Memory B cell (primary cell): ENCODE measurements at regions not wholly inside any gene's neighbourhood (a gene's known extent, or its start where the extent isn't known, plus 50 kb on each side); places are given as distances from the start of the nearest gene placed in this dataset.

Experiments used
- ATAC-seq: fragments of 150-1000 bp; cut with Tn5 transposase; 2 replicates; pipeline ENCODE4 v1.10.0; 2021; ENCODE audit warnings: low read depth, mild to moderate bottlenecking, moderate library complexity
- DNase-seq, 2 donors: peaks; one replicate each; pipeline ENCODE4 v3.0.0; 2022; ENCODE audit warnings: low spot score in 2 of 2
- H3K27ac Mint-ChIP-seq: one replicate; pipeline ENCODE4 v1.8.0; 2022; ENCODE audit warnings: mild to moderate bottlenecking, moderate library complexity, mixed read lengths
- H3K27me3 Mint-ChIP-seq: one replicate; pipeline ENCODE4 v1.8.0; 2022; ENCODE audit warnings: mixed read lengths
- H3K36me3 Mint-ChIP-seq: one replicate; pipeline ENCODE4 v1.8.0; 2022; ENCODE audit warnings: mild to moderate bottlenecking, mixed read lengths
- H3K4me1 Mint-ChIP-seq: one replicate; pipeline ENCODE4 v1.8.0; 2022; ENCODE audit warnings: mixed read lengths
- H3K4me3 Mint-ChIP-seq: one replicate; pipeline ENCODE4 v1.8.0; 2022; ENCODE audit warnings: mild to moderate bottlenecking, moderate library complexity, mixed read lengths
- H3K9me3 Mint-ChIP-seq: one replicate; pipeline ENCODE4 v1.8.0; 2022; ENCODE audit warnings: mixed read lengths

GRCh38 chr7:30212701-30213111 lies 71.7 kb upstream of the ZNRF2 start:
- Mint-ChIP-seq H3K36me3 (peaks cover 2% of the 10 kb centered on the region), H3K4me1 (peaks cover 9% of the 10 kb centered on the region), H3K4me3 (no peak overlapping the region), H3K27ac (no peak overlapping the region), H3K27me3 (no peaks in the 10 kb centered on the region), H3K9me3 (peaks cover 1% of the 10 kb centered on the region)
- ATAC-seq (no peak), DNase-seq (no peak)

DNA sequence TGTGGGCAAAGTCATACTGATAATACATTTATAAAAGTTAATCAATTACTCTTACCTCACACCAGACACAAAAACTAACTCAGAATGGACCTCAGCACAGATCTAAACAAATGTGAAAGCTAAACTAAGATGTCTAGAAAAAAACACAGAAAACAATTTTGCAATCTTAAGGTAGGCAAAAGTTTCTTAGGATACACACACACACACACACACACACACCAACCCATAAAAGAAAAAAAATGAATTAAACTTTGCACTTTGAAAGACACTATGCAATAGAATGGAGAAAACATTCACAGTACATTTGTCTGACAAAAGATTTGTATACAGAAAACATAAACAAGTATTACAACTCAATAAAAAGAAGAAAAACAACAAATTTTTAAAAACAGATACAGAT lies 70.8 kb upstream of the ZNRF2 start:
- H3K36me3 Mint-ChIP-seq, result peaks cover 2% of the 10 kb centered on the region
- no peak overlapping the region for H3K27ac Mint-ChIP-seq
- H3K4me3 Mint-ChIP-seq, result no peak overlapping the region
- ATAC-seq (no peak), DNase-seq (no peak)
- H3K4me1 Mint-ChIP-seq, result peaks cover 9% of the 10 kb centered on the region
- H3K9me3 Mint-ChIP-seq, result peaks cover 1% of the 10 kb centered on the region
- no peaks in the 10 kb centered on the region for H3K27me3 Mint-ChIP-seq

DNA sequence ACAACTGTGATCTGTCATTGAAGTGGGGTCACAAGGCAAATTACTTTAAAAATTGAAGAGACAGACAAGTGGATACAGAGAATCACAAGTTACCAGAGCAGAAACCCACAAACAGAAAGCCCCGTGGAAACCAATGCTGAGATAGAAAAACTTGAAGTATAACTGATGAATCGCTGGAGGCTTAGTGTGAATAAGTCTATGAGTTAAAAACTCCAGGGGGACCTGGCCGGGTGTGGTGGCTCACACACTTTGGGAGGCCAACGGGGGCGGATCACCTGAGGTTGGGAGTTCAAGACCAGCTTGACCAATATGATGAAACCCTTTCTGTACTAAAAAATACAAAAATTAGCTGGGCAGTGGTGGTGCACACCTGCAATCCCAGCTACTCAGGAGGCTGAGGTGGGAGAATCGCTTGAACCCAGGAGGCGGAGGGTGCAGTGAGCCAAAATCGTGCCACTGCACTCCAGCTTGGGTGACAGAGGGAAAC lies 69.7 kb upstream of the ZNRF2 start:
- Mint-ChIP-seq H3K9me3 (peaks cover 1% of the 10 kb centered on the region), H3K4me1 (peaks cover 9% of the 10 kb centered on the region), H3K36me3 (peaks cover 2% of the 10 kb centered on the region), H3K4me3 (no peak overlapping the region), H3K27ac (no peak overlapping the region), H3K27me3 (no peaks in the 10 kb centered on the region)
- DNase-seq (no peak), ATAC-seq (peak; percentile 64)

- DNase-seq (no peak), ATAC-seq (no peak)
- peaks cover 2% of the 10 kb centered on the region for H3K9me3 Mint-ChIP-seq
- H3K4me1 Mint-ChIP-seq, result peaks cover 18% of the 10 kb centered on the region
- H3K27me3 Mint-ChIP-seq, result no peaks in the 10 kb centered on the region
- H3K36me3 Mint-ChIP-seq, result peaks cover 4% of the 10 kb centered on the region
- H3K4me3 Mint-ChIP-seq, result no peak overlapping the region
- no peak overlapping the region for H3K27ac Mint-ChIP-seq
These were observed 62.6 kb upstream of the ZNRF2 start for GRCh38 chr7:30221764-30222163.

GRCh38 chr7:30222515-30223215 lies 61.7 kb upstream of the ZNRF2 start:
- ATAC-seq, result no peak
- H3K36me3 Mint-ChIP-seq, result peaks cover 4% of the 10 kb centered on the region
- H3K9me3 Mint-ChIP-seq, result peaks cover 2% of the 10 kb centered on the region
- no peak overlapping the region for H3K27ac Mint-ChIP-seq
- peaks cover 21% of the 10 kb centered on the region for H3K4me1 Mint-ChIP-seq
- H3K27me3 Mint-ChIP-seq, result no peaks in the 10 kb centered on the region
- H3K4me3 Mint-ChIP-seq, result no peak overlapping the region
- DNase-seq, result no peak

DNA sequence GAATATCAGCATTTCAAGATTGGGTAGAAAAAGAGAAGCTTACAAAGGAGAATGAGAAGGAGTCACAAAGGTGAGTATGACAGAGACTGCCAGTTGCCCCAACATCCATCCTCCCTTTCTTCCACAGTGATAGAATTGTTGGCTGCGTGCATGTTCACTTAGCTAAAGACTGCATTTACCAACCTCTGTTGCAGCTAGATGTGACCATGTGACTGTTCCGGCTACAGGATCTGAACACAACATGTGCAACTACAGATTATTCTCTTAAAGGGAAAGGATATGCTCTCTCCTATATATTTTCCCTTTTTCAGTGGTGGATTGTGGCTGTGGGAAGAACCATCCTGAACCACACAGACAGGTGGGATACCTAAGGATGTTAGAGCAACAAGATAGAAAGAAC lies 60.5 kb upstream of the ZNRF2 start:
- Mint-ChIP-seq H3K27ac (no peak overlapping the region), H3K27me3 (no peaks in the 10 kb centered on the region), H3K36me3 (peaks cover 4% of the 10 kb centered on the region), H3K4me1 (peaks cover 21% of the 10 kb centered on the region), H3K4me3 (no peak overlapping the region), H3K9me3 (peaks cover 2% of the 10 kb centered on the region)
- no peak for ATAC-seq
- no peak for DNase-seq

- Mint-ChIP-seq H3K4me3 (no peak overlapping the region), H3K27me3 (no peaks in the 10 kb centered on the region), H3K36me3 (peaks cover 4% of the 10 kb centered on the region), H3K27ac (peak overlapping the region; percentile 60), H3K9me3 (peaks cover 2% of the 10 kb centered on the region), H3K4me1 (peaks cover 21% of the 10 kb centered on the region)
- DNase-seq (no peak), ATAC-seq (no peak)
These were observed 59.8 kb upstream of the ZNRF2 start for GRCh38 chr7:30224511-30225062.

GRCh38 chr7:30225863-30226613 lies 58.4 kb upstream of the ZNRF2 start:
- ATAC-seq (peak; percentile 98), DNase-seq (peak; percentile 29 to 50)
- Mint-ChIP-seq H3K27me3 (no peaks in the 10 kb centered on the region), H3K27ac (peak overlapping the region; percentile 60), H3K4me3 (peak overlapping the region; percentile 3), H3K4me1 (peaks cover 21% of the 10 kb centered on the region), H3K36me3 (peaks cover 4% of the 10 kb centered on the region), H3K9me3 (peaks cover 2% of the 10 kb centered on the region)

DNA sequence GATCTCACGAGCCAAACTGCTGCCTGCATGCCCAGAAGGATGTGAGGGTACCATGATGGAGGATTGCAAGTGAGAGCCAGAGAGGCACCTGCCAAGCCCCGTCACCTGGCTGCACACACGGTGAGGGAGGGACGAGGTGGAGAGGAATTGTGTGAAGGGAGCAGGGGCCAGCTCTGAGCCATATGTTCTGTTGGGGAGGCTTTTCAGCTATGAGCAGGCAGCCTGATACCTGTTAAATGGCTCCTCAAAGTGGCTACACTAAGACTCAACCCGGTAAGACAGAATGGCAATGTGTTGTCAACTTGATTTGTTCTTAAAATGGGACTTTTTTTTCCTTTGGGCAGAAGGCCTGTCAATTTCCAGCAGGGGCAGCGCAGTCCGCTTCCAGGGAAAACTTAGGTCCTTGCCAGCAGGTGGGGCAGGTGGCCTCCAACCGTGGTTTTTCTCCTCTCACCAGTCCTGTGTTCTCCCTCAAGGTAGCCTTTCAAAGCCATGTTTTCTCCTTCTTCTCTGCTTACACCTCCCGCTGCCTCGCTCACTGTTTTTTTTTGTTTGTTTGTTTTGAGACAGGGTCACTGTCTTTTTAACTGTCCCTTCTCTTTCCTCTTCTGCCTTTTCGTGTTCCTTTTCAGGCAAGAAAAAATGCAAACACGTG lies 57.7 kb upstream of the ZNRF2 start:
- peaks cover 4% of the 10 kb centered on the region for H3K36me3 Mint-ChIP-seq
- peak overlapping the region; percentile 77 for H3K27ac Mint-ChIP-seq
- peaks cover 2% of the 10 kb centered on the region for H3K9me3 Mint-ChIP-seq
- DNase-seq (no peak), ATAC-seq (no peak)
- H3K4me3 Mint-ChIP-seq, result no peak overlapping the region
- H3K4me1 Mint-ChIP-seq, result peaks cover 21% of the 10 kb centered on the region
- no peaks in the 10 kb centered on the region for H3K27me3 Mint-ChIP-seq

GRCh38 chr7:30231271-30231670 lies 53.1 kb upstream of the ZNRF2 start:
- H3K27me3 Mint-ChIP-seq, result no peaks in the 10 kb centered on the region
- H3K4me3 Mint-ChIP-seq, result no peak overlapping the region
- no peaks in the 10 kb centered on the region for H3K36me3 Mint-ChIP-seq
- no peak overlapping the region for H3K27ac Mint-ChIP-seq
- no peaks in the 10 kb centered on the region for H3K9me3 Mint-ChIP-seq
- ATAC-seq (no peak), DNase-seq (no peak)
- peaks cover 6% of the 10 kb centered on the region for H3K4me1 Mint-ChIP-seq

DNA sequence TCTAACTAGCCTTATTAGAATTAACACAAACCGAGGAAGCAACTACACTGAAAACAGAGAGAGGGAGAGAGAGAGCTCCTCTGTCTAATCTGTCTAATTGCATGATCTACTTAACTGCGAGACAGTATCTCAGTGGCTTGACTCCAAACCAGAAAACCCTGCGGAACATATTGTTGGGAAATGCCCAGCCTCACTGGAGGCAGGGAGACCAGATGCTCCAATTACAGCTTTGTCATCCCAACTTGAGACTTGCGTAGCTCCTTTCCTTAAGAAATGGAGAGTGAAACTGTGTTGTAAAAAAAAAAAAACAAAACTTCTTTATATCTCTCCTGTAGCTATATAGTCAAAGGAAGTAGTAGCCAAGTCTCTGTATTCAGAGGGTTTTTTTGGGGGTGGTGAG lies 52.0 kb upstream of the ZNRF2 start:
- Mint-ChIP-seq H3K36me3 (no peaks in the 10 kb centered on the region), H3K4me1 (peaks cover 4% of the 10 kb centered on the region), H3K27ac (no peak overlapping the region), H3K27me3 (no peaks in the 10 kb centered on the region), H3K9me3 (no peaks in the 10 kb centered on the region), H3K4me3 (no peak overlapping the region)
- no peak for DNase-seq
- ATAC-seq, result no peak
